ENCODE measurements at regions not wholly inside any gene's neighbourhood (a gene's known extent, or its start where the extent isn't known, plus 50 kb on each side); places are given as distances from the start of the nearest gene placed in this dataset.

- DNase-seq (ENCODE audit: low read depth): no peak
These were observed 64.6 kb upstream of the PIM1 start for GRCh38 chr6:37105148-37106050.

- no peak for DNase-seq (ENCODE audit: low read depth)
These were observed 63.9 kb upstream of the PIM1 start for GRCh38 chr6:37106051-37106363.

- DNase-seq (ENCODE audit: low read depth): no peak
These were observed 63.4 kb upstream of the PIM1 start for GRCh38 chr6:37106554-37106953.

- no peak for DNase-seq (ENCODE audit: low read depth)
These were observed 62.9 kb upstream of the PIM1 start for GRCh38 chr6:37106982-37107491.

- no peak for DNase-seq (ENCODE audit: low read depth)
These were observed 60.0 kb upstream of the PIM1 start for GRCh38 chr6:37109714-37110499.

- no peak for DNase-seq (ENCODE audit: low read depth)
These were observed 59.2 kb upstream of the PIM1 start for GRCh38 chr6:37110500-37111461.

- DNase-seq (ENCODE audit: low read depth): no peak
These were observed 56.0 kb upstream of the PIM1 start for GRCh38 chr6:37113976-37114375.

- no peak for DNase-seq (ENCODE audit: low read depth)
These were observed 55.3 kb upstream of the PIM1 start for GRCh38 chr6:37114612-37115011.

- no peak for DNase-seq (ENCODE audit: low read depth)
These were observed 54.6 kb upstream of the PIM1 start for GRCh38 chr6:37115236-37115895.

- no peak for DNase-seq (ENCODE audit: low read depth)
These were observed 53.6 kb upstream of the PIM1 start for GRCh38 chr6:37116326-37116725.

GRCh38 chr6:37119387-37119886, 50.5 kb upstream of the PIM1 start:
- no peak for DNase-seq (ENCODE audit: low read depth)
